ENCODE measurements at regions not wholly inside any gene's neighbourhood (a gene's known extent, or its start where the extent isn't known, plus 50 kb on each side); places are given as distances from the start of the nearest gene placed in this dataset.

DNA sequence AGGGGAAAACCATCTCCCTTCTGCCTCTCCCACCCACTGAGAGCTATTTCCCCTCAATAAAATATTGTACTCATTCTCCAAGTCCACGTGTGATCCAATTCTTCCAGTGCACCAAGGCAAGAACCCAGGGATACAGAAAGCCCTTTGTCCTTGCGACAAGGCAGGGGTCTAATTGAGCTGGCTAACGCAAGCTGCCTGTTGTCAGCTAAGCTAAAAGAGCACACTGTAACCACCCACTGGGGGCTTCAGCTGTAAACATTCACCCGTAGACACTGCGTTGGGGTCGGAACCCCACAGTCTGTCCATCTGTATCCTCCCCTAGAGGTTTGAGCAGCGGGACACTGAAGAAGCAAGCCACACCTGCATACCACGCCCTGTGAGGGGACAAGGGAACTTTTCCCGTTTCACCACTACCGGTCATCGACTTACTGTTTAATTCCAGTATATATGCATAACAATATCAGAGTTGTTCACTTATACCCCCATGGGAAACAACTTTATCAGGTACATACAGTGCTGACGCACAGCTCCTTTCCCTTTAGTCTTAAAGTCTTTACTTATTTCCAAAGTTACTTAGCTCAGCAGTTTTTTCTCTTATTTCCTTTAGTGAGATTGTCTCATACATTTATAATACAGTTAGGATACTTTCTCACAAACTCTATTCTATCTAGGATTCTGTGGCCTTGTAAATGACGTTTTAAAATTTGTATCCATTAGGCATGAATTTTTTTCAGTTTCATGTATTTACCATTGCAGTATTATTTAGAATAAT, 721.6 kb downstream of the ANKRD7 start:
- TF ChIP-seq, protein P1, sequence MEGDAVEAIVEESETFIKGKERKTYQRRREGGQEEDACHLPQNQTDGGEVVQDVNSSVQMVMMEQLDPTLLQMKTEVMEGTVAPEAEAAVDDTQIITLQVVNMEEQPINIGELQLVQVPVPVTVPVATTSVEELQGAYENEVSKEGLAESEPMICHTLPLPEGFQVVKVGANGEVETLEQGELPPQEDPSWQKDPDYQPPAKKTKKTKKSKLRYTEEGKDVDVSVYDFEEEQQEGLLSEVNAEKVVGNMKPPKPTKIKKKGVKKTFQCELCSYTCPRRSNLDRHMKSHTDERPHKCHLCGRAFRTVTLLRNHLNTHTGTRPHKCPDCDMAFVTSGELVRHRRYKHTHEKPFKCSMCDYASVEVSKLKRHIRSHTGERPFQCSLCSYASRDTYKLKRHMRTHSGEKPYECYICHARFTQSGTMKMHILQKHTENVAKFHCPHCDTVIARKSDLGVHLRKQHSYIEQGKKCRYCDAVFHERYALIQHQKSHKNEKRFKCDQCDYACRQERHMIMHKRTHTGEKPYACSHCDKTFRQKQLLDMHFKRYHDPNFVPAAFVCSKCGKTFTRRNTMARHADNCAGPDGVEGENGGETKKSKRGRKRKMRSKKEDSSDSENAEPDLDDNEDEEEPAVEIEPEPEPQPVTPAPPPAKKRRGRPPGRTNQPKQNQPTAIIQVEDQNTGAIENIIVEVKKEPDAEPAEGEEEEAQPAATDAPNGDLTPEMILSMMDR (IDR thresholded peaks at IDR 0.05) = no peak
- no peak for TF ChIP-seq ZFX (IDR thresholded peaks at IDR 0.05; ENCODE audit: borderline replicate concordance)

All from 22Rv1 (cell line).